ENCODE measurements at regions not wholly inside any gene's neighbourhood (a gene's known extent, or its start where the extent isn't known, plus 50 kb on each side); places are given as distances from the start of the nearest gene placed in this dataset.

GRCh38 chr2:14535156-14535555 lies 97.4 kb upstream of the LRATD1 start:
- no peak overlapping the region for H3K27ac ChIP-seq (ENCODE audit: control insufficient read depth, insufficient read depth, low read length)
- no peaks in the 10 kb centered on the region for H3K9me1 ChIP-seq (ENCODE audit: control insufficient read depth, extremely low read depth, insufficient read depth, low read length)
- H3K79me2 ChIP-seq (ENCODE audit: control insufficient read depth, insufficient read depth, low read length) = no peaks in the 10 kb centered on the region
- H3K27me3 ChIP-seq (ENCODE audit: control insufficient read depth, extremely low read depth, insufficient read depth, low read length) = no peaks in the 10 kb centered on the region
- H3K9me3 ChIP-seq (ENCODE audit: control insufficient read depth, low read depth, low read length) = no peaks in the 10 kb centered on the region
- TF ChIP-seq CTCF (optimal IDR thresholded peaks at IDR 0.05 in 1 of 3, IDR thresholded peaks at IDR 0.05 in 1 of 3, conservative IDR thresholded peaks at IDR 0.05 in 1 of 3; ENCODE audit: extremely low read depth in 1 of 3, insufficient read depth in 2 of 3, low read length in 3 of 3) (no peak), EZH2 (IDR thresholded peaks at IDR 0.05; ENCODE audit: low read length) (no peak)
- H2AFZ ChIP-seq (ENCODE audit: control insufficient read depth, low read length) = no peak overlapping the region
- peaks cover 22% of the 10 kb centered on the region for H3K4me1 ChIP-seq (ENCODE audit: control insufficient read depth, extremely low read depth, insufficient read depth, low read length)
- H3K9ac ChIP-seq (ENCODE audit: control insufficient read depth, extremely low read depth, insufficient read depth, low read length) = no peak overlapping the region
- dilution Hi-C loops (cut with MboI; ENCODE audit: extremely low pct_ligation_motif_present, low sequenced_read_pairs) = no loop called here
- no peak overlapping the region for H3K4me2 ChIP-seq (ENCODE audit: control insufficient read depth, extremely low read depth, insufficient read depth, low read depth, low read length)
- H3K36me3 ChIP-seq (ENCODE audit: control insufficient read depth in 2 of 2, extremely low read depth in 1 of 2, insufficient read depth in 2 of 2, low read length in 2 of 2) = no peaks in the 10 kb centered on the region
- no peak overlapping the region for H3K4me3 ChIP-seq (ENCODE audit: control insufficient read depth in 2 of 3, extremely low read depth in 1 of 3, insufficient read depth in 2 of 3, low read depth in 1 of 3, low read length in 3 of 3)
- H4K20me1 ChIP-seq (ENCODE audit: control insufficient read depth, extremely low read depth, insufficient read depth, low read length) = no peaks in the 10 kb centered on the region
- DNase-seq (ENCODE audit: low read depth, low spot score) (peak; percentile 71), FAIRE-seq (peak; percentile 77)

GRCh38 chr2:14536976-14537375 lies 95.5 kb upstream of the LRATD1 start:
- H3K4me1 ChIP-seq (ENCODE audit: control insufficient read depth, extremely low read depth, insufficient read depth, low read length) = peaks cover 17% of the 10 kb centered on the region
- FAIRE-seq = no peak
- TF ChIP-seq EZH2 (IDR thresholded peaks at IDR 0.05; ENCODE audit: low read length) = no peak
- no peak for TF ChIP-seq CTCF (optimal IDR thresholded peaks at IDR 0.05 in 1 of 3, IDR thresholded peaks at IDR 0.05 in 1 of 3, conservative IDR thresholded peaks at IDR 0.05 in 1 of 3; ENCODE audit: extremely low read depth in 1 of 3, insufficient read depth in 2 of 3, low read length in 3 of 3)
- H3K9me1 ChIP-seq (ENCODE audit: control insufficient read depth, extremely low read depth, insufficient read depth, low read length) = no peaks in the 10 kb centered on the region
- H3K79me2 ChIP-seq (ENCODE audit: control insufficient read depth, insufficient read depth, low read length) = no peaks in the 10 kb centered on the region
- no peaks in the 10 kb centered on the region for H3K9me3 ChIP-seq (ENCODE audit: control insufficient read depth, low read depth, low read length)
- dilution Hi-C loops (cut with MboI; ENCODE audit: extremely low pct_ligation_motif_present, low sequenced_read_pairs) = no loop called here
- H3K27me3 ChIP-seq (ENCODE audit: control insufficient read depth, extremely low read depth, insufficient read depth, low read length) = no peaks in the 10 kb centered on the region
- DNase-seq (ENCODE audit: low read depth, low spot score) = no peak
- H2AFZ ChIP-seq (ENCODE audit: control insufficient read depth, low read length) = no peak overlapping the region
- H3K27ac ChIP-seq (ENCODE audit: control insufficient read depth, insufficient read depth, low read length) = no peak overlapping the region
- no peak overlapping the region for H3K4me3 ChIP-seq (ENCODE audit: control insufficient read depth in 2 of 3, extremely low read depth in 1 of 3, insufficient read depth in 2 of 3, low read depth in 1 of 3, low read length in 3 of 3)
- H3K36me3 ChIP-seq (ENCODE audit: control insufficient read depth in 2 of 2, extremely low read depth in 1 of 2, insufficient read depth in 2 of 2, low read length in 2 of 2) = no peaks in the 10 kb centered on the region
- H4K20me1 ChIP-seq (ENCODE audit: control insufficient read depth, extremely low read depth, insufficient read depth, low read length) = no peaks in the 10 kb centered on the region
- no peak overlapping the region for H3K4me2 ChIP-seq (ENCODE audit: control insufficient read depth, extremely low read depth, insufficient read depth, low read depth, low read length)
- H3K9ac ChIP-seq (ENCODE audit: control insufficient read depth, extremely low read depth, insufficient read depth, low read length) = no peak overlapping the region
